Islet precursor cell (in vitro differentiated cells): ENCODE measurements at regions not wholly inside any gene's neighbourhood (a gene's known extent, or its start where the extent isn't known, plus 50 kb on each side); places are given as distances from the start of the nearest gene placed in this dataset.
"Not testable (repeated sequence)": the region's sequence is repeated elsewhere in the genome, so short reads cannot be mapped to it uniquely, and the experiment has no call there.

Experiments used
- DNase-seq: peaks from one replicate; pipeline ENCODE4 v3.0.0-alpha.2; 2018

DNA sequence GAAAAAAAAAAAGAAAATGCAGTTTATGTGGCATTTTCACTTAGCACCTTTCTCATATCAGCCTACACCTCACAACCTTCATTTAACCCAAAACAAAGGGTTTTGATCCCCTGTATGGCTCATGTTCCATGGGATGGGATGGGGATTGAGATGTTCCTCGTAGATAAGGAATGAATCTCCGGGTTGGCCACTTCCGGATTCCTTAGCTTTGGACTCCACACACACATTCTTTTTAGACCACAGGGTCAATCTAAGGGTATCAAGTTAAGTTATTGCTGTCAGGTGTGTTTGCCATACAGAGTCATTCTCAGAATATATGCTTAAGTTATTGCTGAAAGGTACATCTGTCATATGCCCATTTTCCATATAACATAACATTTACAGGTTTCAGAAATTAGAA, 301.4 kb upstream of the TGFBR2 start:
- DNase-seq, result no peak

DNA sequence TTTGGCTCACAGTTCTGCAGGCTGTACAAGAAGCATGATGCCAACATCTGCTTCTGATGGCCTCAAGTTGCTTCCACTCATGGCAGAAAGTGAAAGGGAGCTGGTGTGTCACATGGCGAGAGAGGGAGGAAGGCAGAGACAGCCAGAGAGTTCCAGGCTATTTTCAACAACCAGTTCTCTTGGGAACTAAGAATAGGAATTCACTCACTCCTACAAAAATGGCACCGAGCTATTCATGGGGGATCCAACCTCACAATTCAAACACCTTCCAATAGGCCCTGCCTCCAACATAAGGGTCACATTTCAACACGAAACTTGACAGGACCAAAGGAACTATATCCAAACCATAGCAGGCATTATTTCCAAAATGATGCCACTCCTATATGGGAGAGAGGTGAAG, 299.5 kb upstream of the TGFBR2 start:
- DNase-seq, result no peak

DNA sequence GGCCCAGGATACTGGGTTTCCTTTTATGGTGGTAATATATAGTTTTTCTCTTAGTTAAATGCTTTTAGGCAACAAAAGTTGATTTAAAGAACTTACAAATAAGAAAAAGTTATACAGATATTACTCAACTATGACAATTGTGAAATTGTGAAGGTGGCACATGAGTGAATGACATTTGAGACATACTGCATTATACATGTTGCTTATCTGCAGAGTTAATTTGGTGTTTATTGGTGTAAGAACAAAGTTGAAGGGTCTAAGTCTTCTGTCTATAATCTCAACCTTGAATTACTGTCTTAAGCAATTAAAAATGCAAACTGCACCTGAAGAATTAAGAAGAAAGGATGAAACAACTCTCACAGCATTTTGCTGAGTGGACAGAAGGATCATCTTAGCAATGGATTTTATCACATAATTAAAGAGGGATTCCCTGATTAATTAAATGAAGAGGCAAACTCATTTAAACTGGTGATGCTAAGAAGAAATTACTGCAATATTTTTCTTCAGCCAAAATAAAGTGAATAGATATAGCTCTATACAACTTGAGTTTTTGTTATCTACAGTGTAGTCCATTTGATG, 298.9 kb upstream of the TGFBR2 start:
- DNase-seq, result no peak

DNA sequence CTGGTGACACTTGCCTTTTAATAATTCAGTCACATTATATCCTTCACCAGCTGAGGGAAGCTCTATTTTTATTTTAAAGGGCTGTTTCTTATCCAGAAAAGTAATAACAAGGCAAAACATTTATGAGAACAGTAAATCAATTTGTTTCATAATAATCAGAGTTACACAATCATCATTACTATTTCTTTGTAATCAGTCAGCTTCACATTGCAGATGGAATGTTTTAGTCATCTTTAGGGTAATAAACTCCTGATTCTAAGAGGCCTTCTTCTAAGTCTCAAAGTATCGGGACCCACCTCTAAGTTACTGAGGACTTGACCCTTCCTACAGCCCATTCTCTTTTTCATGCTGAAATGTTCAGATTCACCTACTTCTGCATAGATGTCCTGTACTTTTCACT, 298.3 kb upstream of the TGFBR2 start:
- no peak for DNase-seq

DNA sequence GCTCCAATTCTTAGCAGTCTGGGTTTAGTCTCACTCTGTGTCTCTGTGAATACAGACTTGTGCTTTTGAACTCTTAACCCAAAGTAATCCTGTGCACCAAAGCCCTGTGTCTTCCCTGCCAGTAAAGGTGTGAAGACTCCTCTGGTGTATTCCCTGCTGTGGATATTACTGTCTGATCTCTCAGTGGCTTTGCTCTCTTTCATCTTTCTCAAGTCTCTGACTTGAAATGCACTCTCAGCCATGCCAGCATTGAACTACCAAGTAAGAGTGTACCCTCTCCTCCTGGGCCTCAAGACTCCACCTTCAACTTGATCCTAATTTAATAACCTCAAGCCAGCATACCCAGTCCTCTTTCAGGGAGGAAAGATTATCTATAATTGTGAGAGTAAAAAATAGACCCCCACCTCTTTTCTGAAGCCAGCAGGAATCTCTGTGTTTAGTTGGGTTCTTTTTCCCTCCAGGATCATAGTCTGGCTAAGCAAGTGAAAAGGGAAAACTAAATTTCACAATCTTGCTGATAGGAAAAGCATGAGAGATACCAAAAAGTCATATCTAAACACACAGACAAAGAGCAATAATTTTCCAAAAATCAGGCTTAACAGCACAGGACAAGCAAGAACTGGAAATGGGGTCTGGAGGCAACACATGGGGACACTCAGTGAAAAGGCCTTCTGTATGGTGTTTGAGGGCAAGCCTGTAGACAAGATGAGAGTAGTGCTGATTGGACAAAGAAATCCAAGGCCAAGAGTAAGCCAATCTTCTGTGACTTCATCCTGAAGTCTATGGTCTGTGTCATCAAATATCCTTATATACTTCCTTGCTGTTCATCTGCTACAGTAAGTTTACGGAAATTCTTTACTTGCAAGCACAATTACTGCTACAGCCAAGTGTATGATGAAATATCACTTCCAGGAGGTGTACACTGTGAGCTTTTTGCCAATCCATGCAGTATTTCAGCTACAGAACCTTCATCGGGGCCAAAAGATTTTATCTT, 296.1 kb upstream of the TGFBR2 start:
- no peak for DNase-seq

DNA sequence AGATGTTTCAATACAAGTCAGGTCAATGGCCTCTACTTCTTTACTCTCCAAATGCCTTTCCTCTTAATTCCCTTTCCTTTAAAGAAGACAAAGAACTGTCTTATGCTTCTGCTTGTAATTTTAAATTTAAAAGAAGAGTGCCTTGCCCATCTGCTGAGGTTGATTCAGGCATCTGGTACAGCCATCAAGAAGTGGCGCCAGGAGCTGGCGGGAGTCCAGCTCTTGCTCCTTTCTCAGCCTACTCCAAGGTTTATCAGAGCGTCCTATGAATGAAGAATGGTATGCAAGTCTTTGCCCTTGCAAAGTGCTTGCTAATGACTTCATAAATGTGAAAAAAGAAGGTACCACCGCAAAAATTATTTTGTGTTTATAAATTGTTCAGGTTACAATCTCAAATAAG, 294.6 kb upstream of the TGFBR2 start:
- no peak for DNase-seq

DNA sequence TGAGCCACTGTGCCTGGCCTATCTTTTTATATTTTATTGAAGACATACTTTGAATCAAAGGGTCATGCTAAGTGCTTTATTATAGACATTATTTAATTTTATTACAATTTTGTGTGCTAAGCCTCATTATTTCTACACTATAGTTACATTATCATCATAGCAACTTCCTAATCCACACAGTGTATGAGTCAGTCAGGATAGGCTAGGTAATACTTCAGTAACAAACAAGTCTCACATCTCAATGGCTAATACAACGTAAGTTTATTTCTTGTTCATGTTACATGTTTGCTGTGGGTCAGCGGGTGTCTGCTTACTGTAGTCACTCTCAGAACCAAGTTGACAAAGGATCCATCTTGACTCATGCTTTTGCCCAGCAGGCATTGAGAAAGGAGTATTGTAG, 292.6 kb upstream of the TGFBR2 start:
- no peak for DNase-seq

DNA sequence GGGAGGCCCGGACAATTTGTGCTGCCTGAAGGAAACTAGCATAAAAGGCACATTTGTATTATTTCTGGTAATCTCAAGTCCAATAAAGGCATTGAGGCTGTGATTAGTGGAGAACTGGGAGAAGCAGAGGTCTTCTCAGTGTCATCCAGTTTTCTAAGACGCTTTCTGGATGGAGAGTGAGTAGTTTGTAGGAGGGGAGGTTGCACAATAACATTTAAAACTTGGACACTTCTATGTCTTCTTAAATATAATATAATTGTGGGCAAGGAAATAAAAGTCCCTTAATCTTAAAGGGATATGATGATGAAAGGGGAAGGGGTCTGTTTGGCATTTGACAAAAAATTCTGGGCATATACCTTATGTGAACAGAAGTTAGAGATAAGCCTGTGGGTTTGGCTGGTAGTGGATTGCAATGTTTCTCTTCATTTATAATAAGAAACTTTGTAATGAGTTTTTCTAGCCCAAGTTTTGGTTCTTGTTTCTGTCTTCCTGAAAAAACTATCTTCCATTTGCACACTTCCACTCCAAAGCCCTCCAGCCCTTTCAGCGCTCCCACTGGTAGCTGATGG, 291.6 kb upstream of the TGFBR2 start:
- DNase-seq, result no peak

DNA sequence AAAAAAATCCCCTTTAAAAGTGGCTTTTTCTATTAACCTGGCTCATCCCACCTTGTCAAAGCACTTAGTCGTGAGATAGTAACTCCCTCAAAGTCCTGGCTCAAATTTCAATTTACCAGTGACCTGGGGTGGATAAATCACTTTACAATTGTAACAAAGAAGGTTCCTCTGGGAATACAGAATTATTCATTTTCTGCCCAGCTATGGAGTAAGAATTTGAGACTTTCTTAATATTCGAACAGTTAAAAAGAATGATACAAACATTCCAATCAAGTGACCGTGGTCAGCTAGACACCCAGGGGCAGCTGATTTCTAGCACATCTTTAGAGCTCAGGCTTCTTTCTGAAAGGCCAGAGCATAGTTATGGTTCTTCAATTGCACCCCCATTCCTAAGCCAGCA, 291.0 kb upstream of the TGFBR2 start:
- DNase-seq, result no peak

DNA sequence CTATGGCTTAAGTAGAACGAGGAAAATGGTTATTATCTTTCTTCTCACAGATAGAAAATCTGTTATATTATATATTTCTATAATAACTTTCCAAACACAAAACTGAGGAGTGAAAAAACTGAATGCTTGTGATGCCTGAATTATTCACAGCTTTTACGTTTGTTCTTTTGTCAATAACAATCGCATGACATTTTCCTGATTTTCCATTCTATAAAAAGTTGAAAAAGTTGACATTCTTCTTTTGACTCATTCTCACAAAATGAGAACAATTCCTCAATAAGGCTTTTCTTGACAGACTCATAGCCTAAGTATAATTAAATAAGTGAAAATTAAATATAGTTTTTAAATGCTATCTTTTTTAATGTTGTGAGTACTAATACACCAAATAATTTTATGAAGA, 288.8 kb upstream of the TGFBR2 start:
- no peak for DNase-seq

DNA sequence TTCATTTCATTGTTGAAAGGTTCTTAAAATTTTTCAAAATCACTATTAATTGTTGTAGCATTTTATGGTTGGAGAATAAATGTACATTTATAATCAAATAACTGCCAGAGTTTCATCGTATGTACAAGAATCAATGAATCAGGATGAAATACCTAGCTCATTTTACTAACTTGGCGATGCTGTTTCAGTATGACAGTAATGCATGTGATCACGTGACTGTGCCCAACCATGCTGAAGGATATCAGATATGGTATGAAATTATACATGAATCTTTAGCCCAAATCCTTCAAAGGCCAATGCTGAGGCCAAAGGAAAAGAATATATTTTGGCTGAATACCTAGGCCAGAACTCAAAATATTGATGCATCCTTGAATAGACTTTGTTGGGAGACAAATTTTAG, 288.3 kb upstream of the TGFBR2 start:
- no peak for DNase-seq

DNA sequence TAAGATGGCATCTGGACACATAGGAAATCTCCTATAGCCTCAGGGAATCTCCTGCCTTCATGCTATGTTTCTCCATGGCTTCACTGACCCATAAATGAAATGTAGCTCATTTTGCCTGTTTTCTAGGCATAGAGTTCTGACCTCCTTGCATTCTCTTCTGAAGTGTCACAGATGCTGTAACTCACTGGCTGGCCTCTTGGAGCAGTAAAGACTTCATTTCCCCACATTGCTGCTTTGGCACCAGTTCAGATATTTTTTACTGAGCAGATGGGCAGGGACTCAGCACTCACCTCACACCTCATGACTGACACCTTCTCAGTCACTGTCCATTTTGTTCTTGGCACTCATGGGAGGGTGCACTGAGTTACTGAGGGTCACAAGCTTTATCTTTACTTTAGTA, 286.7 kb upstream of the TGFBR2 start:
- peak; percentile 71 for DNase-seq

DNA sequence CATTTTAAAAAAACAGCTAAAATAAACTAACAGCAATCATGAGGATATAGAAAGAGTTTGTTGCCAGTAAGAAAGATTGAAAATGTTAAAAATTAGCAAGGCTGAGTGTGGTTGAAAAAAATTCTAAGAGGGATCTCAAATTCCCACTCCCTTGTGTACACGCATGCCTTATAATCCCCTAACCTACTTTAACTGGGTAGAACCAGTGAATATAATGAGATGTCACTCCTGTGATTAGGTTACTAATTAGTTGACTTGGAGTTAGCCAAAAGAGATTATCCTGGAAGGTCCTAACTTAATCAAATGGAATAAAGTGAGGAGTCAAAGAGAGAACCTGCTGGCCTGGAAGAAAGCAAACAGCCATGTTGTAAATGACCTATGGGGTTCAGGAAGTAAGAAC, 286.0 kb upstream of the TGFBR2 start:
- no peak for DNase-seq

DNA sequence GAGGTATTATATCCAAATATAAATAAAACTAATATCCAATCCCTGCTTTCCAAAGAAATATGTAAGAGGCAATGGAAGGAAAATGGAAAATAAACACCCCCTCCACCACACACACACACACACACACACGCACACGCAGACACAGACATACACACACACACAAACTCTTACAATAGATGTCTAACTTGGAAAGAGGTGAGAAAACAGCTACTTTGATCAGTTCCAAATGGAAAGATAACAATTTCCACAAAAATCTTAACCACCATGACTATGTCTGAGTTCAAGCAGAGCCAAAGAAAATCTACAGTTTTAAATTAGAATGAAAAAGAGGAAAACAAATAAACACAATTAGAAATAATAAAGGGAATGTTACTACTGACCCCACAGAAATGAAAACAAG, 285.3 kb upstream of the TGFBR2 start:
- DNase-seq, result no peak

DNA sequence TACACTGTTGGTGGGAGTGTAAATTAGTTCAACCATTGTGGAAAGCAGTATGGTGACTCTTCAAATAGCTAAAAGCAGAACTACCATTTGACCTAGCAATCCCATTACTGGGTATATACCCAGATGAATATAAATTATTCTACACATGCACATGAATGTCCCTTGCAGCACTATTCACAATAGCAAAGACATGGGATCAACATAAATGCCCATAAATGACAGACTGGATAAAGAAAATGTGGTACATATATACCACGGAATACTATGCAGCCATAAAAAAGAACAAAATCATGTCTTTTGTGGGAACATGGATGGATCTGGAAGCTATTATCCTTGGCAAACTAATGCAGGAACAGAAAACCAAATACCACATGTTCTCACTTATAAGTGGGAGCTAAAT, 282.8 kb upstream of the TGFBR2 start:
- not testable (repeated sequence) for DNase-seq

DNA sequence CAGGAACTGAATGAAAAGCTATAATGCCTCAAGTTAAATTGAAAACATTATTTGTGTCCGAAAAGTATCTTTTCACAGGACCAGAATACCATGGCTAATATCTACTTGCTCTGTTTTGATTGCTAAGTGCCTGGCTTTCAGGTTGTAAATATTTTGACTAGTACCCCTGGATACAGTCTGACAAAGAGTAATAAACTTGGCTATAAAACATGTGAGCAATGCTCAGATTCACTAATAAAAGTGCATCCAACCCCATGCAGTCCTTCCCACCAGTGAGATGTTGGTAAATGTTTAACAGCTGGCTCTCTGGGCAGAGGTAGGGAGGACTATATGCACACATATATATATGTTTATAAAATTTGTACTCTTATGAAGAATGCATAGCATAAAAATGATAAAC, 281.8 kb upstream of the TGFBR2 start:
- DNase-seq, result no peak

DNA sequence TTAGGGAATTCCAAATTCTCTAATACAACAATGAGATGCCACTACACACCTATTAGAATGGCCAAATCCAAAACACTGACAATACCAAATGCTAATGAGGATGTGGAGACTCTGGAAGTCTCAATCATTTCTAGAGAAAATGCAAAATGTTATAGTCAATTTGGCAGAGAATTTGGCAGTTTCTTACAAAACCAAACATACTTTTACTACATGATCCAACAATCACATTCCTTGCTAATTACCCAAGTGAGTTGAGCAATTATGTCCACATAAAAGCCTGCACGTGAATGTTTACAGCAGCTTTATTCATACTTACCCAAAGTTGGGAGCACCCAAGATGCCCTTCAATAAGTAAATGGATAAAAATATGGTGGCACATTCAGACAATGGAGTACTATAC, 278.4 kb upstream of the TGFBR2 start:
- DNase-seq, result not testable (repeated sequence)

DNA sequence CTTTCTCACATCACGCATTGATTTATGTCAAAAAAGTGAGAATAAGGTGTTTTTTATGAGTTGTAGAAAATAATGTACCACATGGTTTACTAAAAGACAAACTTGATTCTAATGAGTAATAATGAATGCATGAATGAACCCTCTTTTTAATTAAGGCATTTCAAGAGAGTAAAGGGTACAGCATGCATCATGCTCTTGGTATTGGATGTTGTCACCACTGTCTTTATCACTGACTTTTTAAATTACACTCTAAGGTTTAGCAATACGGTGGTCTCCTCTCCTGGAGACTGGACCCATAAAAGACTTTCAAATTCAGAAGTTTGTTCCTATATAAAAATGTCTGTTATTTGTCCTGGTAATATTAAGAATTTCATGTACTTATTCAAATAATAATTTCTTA, 277.5 kb upstream of the TGFBR2 start:
- DNase-seq, result not testable (repeated sequence)

DNA sequence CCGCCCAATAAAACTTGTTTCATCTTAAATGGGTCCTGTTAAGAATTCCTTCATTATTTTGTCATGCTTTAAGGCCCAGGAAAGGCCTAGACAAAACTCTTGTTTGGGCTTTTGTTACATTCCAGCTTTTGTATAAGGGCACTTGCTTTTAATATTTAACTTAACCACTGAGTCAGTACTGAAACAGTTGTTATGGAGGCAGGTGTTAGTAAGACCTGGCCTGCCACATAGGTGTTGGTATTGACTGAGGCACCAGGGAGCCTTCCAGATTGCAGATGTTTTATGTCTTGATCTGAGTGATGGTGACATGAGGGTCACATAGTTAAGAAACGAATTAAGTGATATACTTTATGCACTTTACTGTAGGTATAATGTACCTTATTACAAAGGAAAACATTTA, 274.9 kb upstream of the TGFBR2 start:
- no peak for DNase-seq

DNA sequence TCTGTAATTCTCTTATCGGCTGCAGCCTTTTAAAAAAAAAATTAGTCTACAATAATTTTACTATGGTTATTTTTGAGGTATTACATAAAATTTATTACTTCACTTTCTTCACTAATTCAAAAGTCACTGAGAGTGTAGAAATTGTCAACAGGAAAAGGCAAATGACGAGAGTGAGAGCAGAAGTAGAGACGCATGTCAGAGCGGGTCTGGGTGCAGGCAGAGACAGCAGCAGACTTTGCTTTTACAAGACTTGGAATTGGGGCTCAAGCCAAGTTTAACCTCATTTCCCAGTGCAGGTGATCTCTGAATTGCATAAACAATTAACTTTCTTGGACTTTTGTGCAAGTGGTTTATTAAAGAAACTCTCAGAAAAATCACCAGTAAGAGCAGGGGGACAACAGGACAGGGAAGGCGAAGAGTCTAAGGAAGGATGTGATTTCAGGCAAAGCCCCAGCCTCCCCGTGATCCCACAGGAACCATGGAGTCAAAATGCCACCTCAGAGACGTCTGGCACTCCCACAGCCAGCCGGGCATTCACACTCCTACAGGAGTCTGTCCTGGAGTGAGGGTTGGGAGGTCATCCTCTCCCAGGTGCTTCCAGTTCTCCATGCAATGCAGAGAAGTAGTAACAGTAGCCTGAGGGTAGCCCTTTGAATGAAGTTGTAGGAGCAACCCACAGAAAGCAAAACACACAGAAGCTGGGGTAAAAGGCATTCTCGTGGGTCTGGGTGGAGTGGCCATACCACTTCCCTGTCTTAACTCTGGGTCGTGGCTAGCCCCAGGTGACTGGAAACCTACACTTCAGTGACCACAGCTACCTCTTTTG, 274.0 kb upstream of the TGFBR2 start:
- peak; percentile 80 for DNase-seq

DNA sequence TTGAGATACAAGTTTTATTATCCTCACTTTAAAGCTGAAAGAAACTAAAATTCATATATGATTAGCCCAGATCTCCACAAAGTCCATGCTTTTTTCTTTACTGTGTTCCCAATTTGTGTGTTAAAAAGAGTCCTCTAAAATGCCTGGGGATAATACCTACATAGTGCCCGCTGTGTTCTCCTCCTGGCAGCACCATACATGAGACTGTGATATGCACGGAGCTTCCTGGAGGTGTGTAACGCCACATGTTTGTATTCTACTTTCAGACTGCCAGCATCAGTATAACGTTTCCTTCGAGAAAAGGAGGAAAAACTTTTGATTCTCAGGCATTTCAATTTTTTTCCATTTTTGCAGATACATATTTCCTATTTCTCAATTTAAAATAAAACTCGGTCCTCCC, 273.3 kb upstream of the TGFBR2 start:
- DNase-seq, result no peak

DNA sequence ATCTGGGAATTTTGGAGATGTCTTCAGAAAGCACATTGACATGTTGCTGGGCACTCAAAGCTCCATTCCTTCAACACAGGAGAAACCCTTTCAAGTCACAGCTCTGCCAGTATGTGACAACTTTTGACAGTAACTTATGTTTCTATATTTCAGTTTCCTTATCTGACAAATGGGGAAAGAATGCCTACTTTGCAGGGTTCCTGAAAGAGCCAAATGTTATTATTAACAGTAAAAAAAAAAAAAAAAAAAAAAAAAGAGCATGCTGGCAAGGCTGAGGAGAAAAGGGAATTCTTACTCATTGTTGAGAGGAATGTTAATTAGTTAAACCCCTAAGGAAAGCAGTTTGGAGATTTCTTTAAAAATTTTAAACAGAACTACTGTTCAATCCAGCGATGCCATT, 272.5 kb upstream of the TGFBR2 start:
- no peak for DNase-seq

DNA sequence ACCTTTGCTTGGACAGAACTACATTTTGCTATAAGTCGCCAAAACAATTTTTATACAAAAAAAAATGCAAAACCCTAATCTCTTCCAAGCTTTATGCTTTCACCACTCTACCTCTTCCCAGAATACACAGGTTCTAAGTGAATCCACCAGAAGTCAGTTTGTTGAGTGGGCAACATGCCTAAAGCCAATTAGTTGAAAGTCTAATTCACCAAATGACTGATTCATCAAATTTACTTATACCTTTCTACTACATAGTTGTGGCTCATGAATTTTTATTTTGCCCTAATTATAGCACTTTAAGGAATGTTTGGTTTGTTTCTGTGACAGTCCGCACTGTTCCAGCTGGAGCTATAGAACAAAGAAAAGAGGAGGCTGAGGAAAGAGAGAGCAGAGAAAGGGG, 265.9 kb upstream of the TGFBR2 start:
- no peak for DNase-seq
